NT2/D1 (cell line): ENCODE measurements at regions not wholly inside any gene's neighbourhood (a gene's known extent, or its start where the extent isn't known, plus 50 kb on each side); places are given as distances from the start of the nearest gene placed in this dataset.
"Not testable (repeated sequence)": the region's sequence is repeated elsewhere in the genome, so short reads cannot be mapped to it uniquely, and the experiment has no call there.

Experiments
- SUZ12 ChIP-seq: IDR thresholded peaks from 2 replicates; pipeline ENCODE4 v1.6.1; 2011; ENCODE audit not compliant: insufficient read length, insufficient read depth; ENCODE audit errors: extremely low read depth
- YY1 ChIP-seq: IDR thresholded peaks from 2 replicates; pipeline ENCODE4 v1.6.1; 2011; ENCODE audit not compliant: insufficient read length, insufficient read depth
- ZNF274 ChIP-seq: IDR thresholded peaks from 2 replicates; pipeline ENCODE4 v1.6.1; 2011; ENCODE audit warnings: mild to moderate bottlenecking, low read depth, low read length

GRCh38 chr15:22566510-22566909, 107.8 kb downstream of the GOLGA6L22 start:
- not testable (repeated sequence) for TF ChIP-seq SUZ12, ZNF274, YY1
